H9 (cell line): ENCODE measurements at regions not wholly inside any gene's neighbourhood (a gene's known extent, or its start where the extent isn't known, plus 50 kb on each side); places are given as distances from the start of the nearest gene placed in this dataset.

Experiments
- DNase-seq: peaks from one replicate; pipeline ENCODE4 v3.0.0-alpha.2; 2017
- H2AFZ ChIP-seq: one replicate; pipeline ENCODE4 v1.6.1; 2013; ENCODE audit warnings: mild to moderate bottlenecking, low read length, control low read depth, moderate library complexity
- H2AK5ac ChIP-seq: 2 replicates; pipeline ENCODE4 v1.6.1; 2013; ENCODE audit warnings: low read length, control low read depth, mixed read lengths; ENCODE audit not compliant: insufficient read length
- H2BK120ac ChIP-seq: one replicate; pipeline ENCODE4 v1.6.1; 2013; ENCODE audit warnings: low read depth, mild to moderate bottlenecking, low read length, control low read depth, inconsistent platforms; ENCODE audit not compliant: poor library complexity, severe bottlenecking
- H2BK12ac ChIP-seq: 2 replicates; pipeline ENCODE4 v1.6.1; 2013; ENCODE audit warnings: low read length, control low read depth, mixed read lengths, low read depth; ENCODE audit not compliant: insufficient read length
- H2BK15ac ChIP-seq: 2 replicates; pipeline ENCODE4 v1.6.1; 2013; ENCODE audit warnings: low read depth, low read length, control low read depth
- H2BK20ac ChIP-seq: one replicate; pipeline ENCODE4 v1.6.1; 2013; ENCODE audit warnings: low read depth, mild to moderate bottlenecking, low read length, control low read depth, inconsistent platforms; ENCODE audit not compliant: poor library complexity, severe bottlenecking
- H2BK5ac ChIP-seq: 2 replicates; pipeline ENCODE4 v1.6.1; 2013; ENCODE audit warnings: low read length, control low read depth, mixed read lengths; ENCODE audit not compliant: insufficient read length
- H3K14ac ChIP-seq: 2 replicates; pipeline ENCODE4 v1.6.1; 2013; ENCODE audit warnings: low read length, control low read depth; ENCODE audit not compliant: insufficient read depth
- H3K18ac ChIP-seq: 2 replicates; pipeline ENCODE4 v1.6.1; 2013; ENCODE audit warnings: low read depth, mild to moderate bottlenecking, mixed read lengths, low read length, control low read depth; ENCODE audit not compliant: insufficient read length
- H3K23ac ChIP-seq: 2 replicates; pipeline ENCODE4 v1.6.1; 2013; ENCODE audit warnings: low read length, control low read depth, mixed read lengths, low read depth; ENCODE audit not compliant: insufficient read length
- H3K23me2 ChIP-seq: 2 replicates; pipeline ENCODE4 v1.6.1; 2013; ENCODE audit warnings: low read depth, mild to moderate bottlenecking, mixed read lengths, low read length, control low read depth; ENCODE audit not compliant: insufficient read length, poor library complexity, severe bottlenecking
- H3K27ac ChIP-seq: 2 replicates; pipeline ENCODE4 v1.5.1; 2013; ENCODE audit warnings: low read length, control low read depth, mixed read lengths, low read depth; ENCODE audit not compliant: insufficient read length
- H3K27me3 ChIP-seq: 2 replicates; pipeline ENCODE4 v1.6.1; 2013; ENCODE audit warnings: low read length, control low read depth, inconsistent platforms; ENCODE audit not compliant: insufficient read depth
- H3K4ac ChIP-seq: 2 replicates; pipeline ENCODE4 v1.6.1; 2013; ENCODE audit warnings: low read depth, mild to moderate bottlenecking, control low read depth, inconsistent platforms, low read length, moderate library complexity
- H3K4me1 ChIP-seq: 2 replicates; pipeline ENCODE4 v1.6.1; 2013; ENCODE audit warnings: low read length, control low read depth, inconsistent platforms; ENCODE audit not compliant: insufficient read depth
- H3K4me2 ChIP-seq: 2 replicates; pipeline ENCODE4 v1.6.1; 2013; ENCODE audit warnings: low read length, control low read depth, mixed read lengths; ENCODE audit not compliant: insufficient read length, insufficient read depth
- H3K56ac ChIP-seq: 2 replicates; pipeline ENCODE4 v1.6.1; 2013; ENCODE audit warnings: low read depth, mild to moderate bottlenecking, mixed read lengths, low read length, control low read depth; ENCODE audit not compliant: insufficient read length
- H3K79me1 ChIP-seq: 2 replicates; pipeline ENCODE4 v1.6.1; 2013; ENCODE audit warnings: low read depth, mild to moderate bottlenecking, moderate library complexity, low read length, control low read depth, inconsistent platforms; ENCODE audit not compliant: insufficient read depth, poor library complexity, severe bottlenecking
- H3K79me2 ChIP-seq: 2 replicates; pipeline ENCODE4 v1.6.1; 2013; ENCODE audit warnings: low read length, control low read depth, inconsistent platforms; ENCODE audit not compliant: insufficient read depth
- H3K9ac ChIP-seq: 2 replicates; pipeline ENCODE4 v1.6.1; 2013; ENCODE audit warnings: low read length, control low read depth, mixed read lengths; ENCODE audit not compliant: insufficient read length; ENCODE audit errors: extremely low read depth
- H3K9me3 ChIP-seq: one replicate; pipeline ENCODE4 v1.6.1; 2013; ENCODE audit warnings: low read depth, low read length, inconsistent platforms; ENCODE audit not compliant: control insufficient read depth
- H3T11ph ChIP-seq: one replicate; pipeline ENCODE4 v1.6.1; 2013; ENCODE audit warnings: mild to moderate bottlenecking, low read length, control low read depth, inconsistent platforms
- H4K20me1 ChIP-seq: one replicate; pipeline ENCODE4 v1.6.1; 2013; ENCODE audit not compliant: control insufficient read depth, insufficient read length, insufficient read depth
- H4K5ac ChIP-seq: 2 replicates; pipeline ENCODE4 v1.6.1; 2013; ENCODE audit warnings: low read depth, mild to moderate bottlenecking, mixed read lengths, low read length, control low read depth; ENCODE audit not compliant: insufficient read length
- H4K8ac ChIP-seq: replicated peaks from 2 replicates; pipeline ENCODE4 v1.6.1; 2013; ENCODE audit warnings: low read length, control low read depth, mixed read lengths, low read depth; ENCODE audit not compliant: insufficient read length
- H4K91ac ChIP-seq: 2 replicates; pipeline ENCODE4 v1.6.1; 2013; ENCODE audit warnings: low read depth, mild to moderate bottlenecking, moderate library complexity, mixed read lengths, low read length, control low read depth; ENCODE audit not compliant: insufficient read length
- H3K27ac Mint-ChIP-seq, 3 experiments: 2 replicates in 2 of 3; 3 replicates in 1 of 3; pipeline ENCODE4 v1.8.0; 2020 to 2021; ENCODE audit warnings: mixed read lengths in 3 of 3, mild to moderate bottlenecking in 1 of 3, moderate library complexity in 1 of 3
- H3K27me3 Mint-ChIP-seq: 2 replicates; pipeline ENCODE4 v1.8.0; 2021; ENCODE audit warnings: low read depth, mild to moderate bottlenecking, moderate library complexity, mixed read lengths
- H3K36me3 Mint-ChIP-seq, 3 experiments: 2 replicates in 2 of 3; 3 replicates in 1 of 3; pipeline ENCODE4 v1.8.0; 2020 to 2021; ENCODE audit warnings: low read depth in 3 of 3, mixed read lengths in 3 of 3; ENCODE audit not compliant: insufficient read depth in 1 of 3
- H3K4me1 Mint-ChIP-seq, 2 experiments: 2 replicates each; pipeline ENCODE4 v1.8.0; 2020; ENCODE audit warnings: mixed read lengths in 2 of 2
- H3K4me3 Mint-ChIP-seq, 2 experiments: 2 replicates in 1 of 2; 3 replicates in 1 of 2; pipeline ENCODE4 v1.8.0; 2020 to 2021; ENCODE audit warnings: mild to moderate bottlenecking in 2 of 2, mixed read lengths in 2 of 2, moderate library complexity in 1 of 2
- H3K9me3 Mint-ChIP-seq, 2 experiments: 2 replicates in 1 of 2; 3 replicates in 1 of 2; pipeline ENCODE4 v1.8.0; 2020; ENCODE audit warnings: mild to moderate bottlenecking in 2 of 2, mixed read lengths in 2 of 2, moderate library complexity in 1 of 2
- TF ChIP-seq, protein P1 (sequence below): fragments of 200-600 bp; sonication (generic); conservative IDR thresholded peaks from 3 replicates; pipeline ENCODE4 v1.8.0; 2021; ENCODE audit warnings: antibody characterized with exemption, mild to moderate bottlenecking

DNA sequence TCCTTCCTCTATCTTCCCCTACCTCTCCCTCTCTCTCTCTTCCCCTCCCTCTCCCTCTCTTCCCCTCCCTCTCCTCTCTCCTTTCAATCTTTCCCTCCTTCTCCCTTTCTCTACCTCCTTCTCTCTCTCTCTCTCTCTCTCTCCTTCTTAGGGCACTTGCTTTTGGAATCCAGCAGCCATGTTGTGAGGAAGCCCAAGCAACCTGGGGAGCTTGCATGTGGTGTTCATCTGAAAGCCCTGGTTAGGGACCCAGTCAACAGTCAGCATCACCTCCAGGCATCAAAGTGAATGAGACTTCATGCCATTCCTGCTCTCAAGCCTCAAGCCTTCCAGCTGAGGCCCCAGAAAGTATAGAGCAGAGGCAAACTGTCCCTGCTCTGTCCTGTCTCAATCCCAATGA is 65.6 kb upstream of the SHISAL1 start:
- Histone ChIP-seq H3K9ac (no peak overlapping the region), H3K4ac (no peak overlapping the region), H3K23ac (no peak overlapping the region), H3K4me1 (no peaks in the 10 kb centered on the region), H3K4me2 (no peak overlapping the region), H3K9me3 (peaks cover 4% of the 10 kb centered on the region), H4K5ac (no peak overlapping the region), H2AK5ac (no peak overlapping the region), H2BK12ac (no peak overlapping the region), H3K27me3 (no peaks in the 10 kb centered on the region), H3K23me2 (no peaks in the 10 kb centered on the region), H2BK20ac (no peak overlapping the region), H3K79me2 (no peaks in the 10 kb centered on the region), H4K91ac (no peak overlapping the region), H3K14ac (no peak overlapping the region), H2BK5ac (no peak overlapping the region), H3T11ph (no peak overlapping the region), H4K8ac (no peak overlapping the region), H3K27ac (no peak overlapping the region), H3K18ac (no peak overlapping the region), H3K79me1 (no peaks in the 10 kb centered on the region), H3K56ac (no peak overlapping the region), H2AFZ (no peak overlapping the region), H4K20me1 (no peaks in the 10 kb centered on the region), H2BK120ac (no peak overlapping the region), H2BK15ac (no peak overlapping the region)
- Mint-ChIP-seq H3K4me3 (no peak overlapping the region), H3K4me1 (peaks cover 0 to 3% of the 10 kb centered on the region in 2 experiments; a peak in 2 of 4 replicates), H3K27ac (no peak overlapping the region), H3K9me3 (peaks cover 13 to 18% of the 10 kb centered on the region in 2 experiments), H3K27me3 (peaks cover 13% of the 10 kb centered on the region), H3K36me3 (peaks cover 0 to 8% (median 2%) of the 10 kb centered on the region in 3 experiments; a peak in 3 of 7 replicates)
- no peak for DNase-seq
- TF ChIP-seq, protein P1, sequence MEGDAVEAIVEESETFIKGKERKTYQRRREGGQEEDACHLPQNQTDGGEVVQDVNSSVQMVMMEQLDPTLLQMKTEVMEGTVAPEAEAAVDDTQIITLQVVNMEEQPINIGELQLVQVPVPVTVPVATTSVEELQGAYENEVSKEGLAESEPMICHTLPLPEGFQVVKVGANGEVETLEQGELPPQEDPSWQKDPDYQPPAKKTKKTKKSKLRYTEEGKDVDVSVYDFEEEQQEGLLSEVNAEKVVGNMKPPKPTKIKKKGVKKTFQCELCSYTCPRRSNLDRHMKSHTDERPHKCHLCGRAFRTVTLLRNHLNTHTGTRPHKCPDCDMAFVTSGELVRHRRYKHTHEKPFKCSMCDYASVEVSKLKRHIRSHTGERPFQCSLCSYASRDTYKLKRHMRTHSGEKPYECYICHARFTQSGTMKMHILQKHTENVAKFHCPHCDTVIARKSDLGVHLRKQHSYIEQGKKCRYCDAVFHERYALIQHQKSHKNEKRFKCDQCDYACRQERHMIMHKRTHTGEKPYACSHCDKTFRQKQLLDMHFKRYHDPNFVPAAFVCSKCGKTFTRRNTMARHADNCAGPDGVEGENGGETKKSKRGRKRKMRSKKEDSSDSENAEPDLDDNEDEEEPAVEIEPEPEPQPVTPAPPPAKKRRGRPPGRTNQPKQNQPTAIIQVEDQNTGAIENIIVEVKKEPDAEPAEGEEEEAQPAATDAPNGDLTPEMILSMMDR: no peak
